ENCODE measurements at regions not wholly inside any gene's neighbourhood (a gene's known extent, or its start where the extent isn't known, plus 50 kb on each side); places are given as distances from the start of the nearest gene placed in this dataset.
"Not testable (repeated sequence)": the region's sequence is repeated elsewhere in the genome, so short reads cannot be mapped to it uniquely, and the experiment has no call there.

DNA sequence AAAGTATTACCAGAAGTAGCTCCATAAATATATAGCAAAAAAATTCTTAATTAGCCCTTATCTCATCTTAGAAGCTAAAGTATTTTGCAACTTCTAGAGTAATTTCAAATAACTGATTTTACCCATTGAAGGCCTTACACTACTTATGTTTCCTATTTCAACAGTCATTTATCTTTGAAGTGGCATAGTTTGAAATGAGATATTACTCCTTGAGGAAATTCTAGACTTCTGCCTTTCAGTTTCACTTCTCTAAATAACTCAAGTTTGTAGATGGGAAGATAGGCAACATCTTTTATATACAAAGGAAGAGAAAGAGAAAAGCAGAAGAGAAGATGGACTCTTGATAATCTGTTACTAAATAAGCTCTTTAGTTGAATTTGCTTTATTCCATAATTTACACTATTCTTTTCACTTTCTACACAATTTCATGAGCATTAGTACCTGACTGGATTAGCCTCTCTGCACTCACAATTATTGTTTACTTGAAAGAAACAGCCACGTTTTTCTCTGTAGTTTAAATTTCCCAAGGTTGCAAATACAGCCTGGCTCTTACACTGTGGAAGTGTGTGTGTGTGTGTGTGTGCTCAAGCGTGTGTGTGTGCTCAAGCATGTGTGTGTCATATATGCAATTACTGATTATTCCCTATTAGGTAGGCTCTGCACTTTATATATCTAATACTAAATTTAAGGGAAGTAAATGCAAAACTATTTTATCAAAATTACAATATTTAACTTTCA is 60.6 kb upstream of the EMB start:
- DNase-seq (ENCODE audit: low spot score): peak; percentile 19

DNA sequence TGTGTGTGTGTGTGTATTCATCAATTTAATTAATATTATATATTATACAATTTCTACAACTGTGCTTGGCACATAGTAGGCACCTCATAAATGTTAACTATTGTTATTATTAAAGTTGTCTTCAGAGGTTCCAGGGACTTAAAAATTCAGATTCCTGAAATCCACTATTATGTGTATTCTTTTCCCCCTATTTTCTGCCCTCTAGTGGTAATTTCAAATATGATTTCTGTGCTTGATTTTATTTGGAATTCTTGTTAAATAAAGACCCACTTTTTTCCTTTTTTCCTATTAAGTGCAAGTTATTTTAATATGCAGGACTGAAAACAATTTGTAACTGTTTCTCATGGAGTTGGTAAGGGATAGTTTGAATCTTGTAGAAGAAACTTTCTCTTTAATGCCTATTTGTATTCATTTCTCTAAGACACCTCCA is 72.0 kb upstream of the EMB start:
- DNase-seq (ENCODE audit: low spot score): not testable (repeated sequence)

DNA sequence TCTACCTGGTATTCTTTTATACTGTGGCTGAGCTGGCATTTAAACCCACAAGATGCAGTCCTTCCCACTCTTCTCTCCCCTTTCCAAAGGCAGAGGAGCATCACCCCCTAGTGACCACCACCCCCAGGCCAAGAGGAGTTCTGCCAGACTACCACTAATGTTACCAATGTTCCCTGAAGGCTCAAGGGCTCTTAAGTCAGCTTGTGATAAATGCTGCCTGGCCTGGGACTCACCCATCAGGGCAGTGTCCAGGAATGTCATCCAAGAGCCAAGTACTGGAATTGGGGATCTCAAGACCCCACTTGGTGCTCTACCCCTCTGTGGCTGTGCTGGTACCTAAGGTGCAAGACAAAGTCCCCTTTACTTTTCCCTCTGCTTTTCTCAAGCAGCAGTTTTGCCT is 80.0 kb upstream of the EMB start:
- DNase-seq (ENCODE audit: low spot score): not testable (repeated sequence)

DNA sequence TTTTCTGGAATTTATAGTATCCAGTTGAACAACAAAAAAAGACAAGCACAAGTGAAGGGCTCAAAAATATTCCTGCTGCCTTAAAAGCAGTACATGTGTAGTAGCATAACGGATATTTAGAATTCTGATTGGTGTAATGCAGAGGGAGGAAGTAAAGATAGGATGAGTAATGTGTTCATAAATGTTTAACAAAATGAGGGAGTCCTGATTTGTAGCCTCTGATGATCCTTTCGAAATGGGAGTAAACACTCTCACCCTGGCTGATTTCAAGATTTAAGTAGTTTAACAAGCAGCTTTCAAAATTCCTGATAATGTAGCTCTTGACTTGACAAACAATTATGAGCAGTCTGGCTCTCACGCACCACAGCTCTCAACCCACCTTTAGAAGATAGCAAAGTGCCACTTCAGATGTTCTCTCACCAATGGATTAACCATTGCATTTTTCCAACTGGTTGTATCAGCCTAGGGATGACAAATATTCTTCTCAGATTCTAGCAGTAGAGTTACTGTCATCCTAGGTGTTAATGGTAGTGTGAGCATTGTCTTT is 86.5 kb upstream of the EMB start:
- not testable (repeated sequence) for DNase-seq (ENCODE audit: low spot score)

DNA sequence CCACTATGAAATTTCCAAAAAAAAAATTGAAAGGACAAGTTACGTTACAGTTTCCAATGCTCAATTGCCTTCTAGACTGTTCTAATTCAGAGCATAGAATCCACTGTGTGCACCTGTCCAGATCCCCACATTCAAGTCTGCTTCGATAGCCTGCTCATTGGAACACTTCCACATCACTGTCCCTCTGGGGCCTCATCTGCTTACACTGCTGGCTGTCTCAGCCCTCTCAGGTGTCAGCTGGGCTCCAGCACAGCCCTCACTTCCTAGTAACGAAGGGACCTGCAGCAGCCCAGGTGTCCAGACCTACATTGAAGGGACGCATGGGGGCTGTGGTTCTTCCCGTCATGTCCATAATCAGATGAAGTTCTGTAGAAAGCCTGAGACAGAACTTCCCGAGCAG is 94.3 kb upstream of the EMB start:
- no peak for DNase-seq (ENCODE audit: low spot score)

DNA sequence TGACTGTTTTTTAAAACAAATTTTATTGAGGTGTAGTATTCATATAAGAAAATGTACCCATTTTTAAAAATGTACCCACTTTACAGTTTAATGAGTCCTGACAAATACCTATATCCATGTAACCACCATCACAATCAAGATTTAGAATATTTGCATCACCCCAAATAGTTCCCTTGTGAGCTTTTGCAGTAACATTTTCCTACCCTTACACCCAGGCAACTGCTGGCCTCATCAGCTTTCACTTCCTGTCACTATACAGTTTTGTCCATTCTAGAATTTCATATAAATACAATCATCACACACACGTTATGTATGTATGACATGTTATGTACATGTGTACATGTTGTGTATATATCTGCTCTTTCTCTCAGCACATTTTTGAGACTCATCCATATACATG is 96.4 kb upstream of the EMB start:
- DNase-seq (ENCODE audit: low spot score): not testable (repeated sequence)

DNA sequence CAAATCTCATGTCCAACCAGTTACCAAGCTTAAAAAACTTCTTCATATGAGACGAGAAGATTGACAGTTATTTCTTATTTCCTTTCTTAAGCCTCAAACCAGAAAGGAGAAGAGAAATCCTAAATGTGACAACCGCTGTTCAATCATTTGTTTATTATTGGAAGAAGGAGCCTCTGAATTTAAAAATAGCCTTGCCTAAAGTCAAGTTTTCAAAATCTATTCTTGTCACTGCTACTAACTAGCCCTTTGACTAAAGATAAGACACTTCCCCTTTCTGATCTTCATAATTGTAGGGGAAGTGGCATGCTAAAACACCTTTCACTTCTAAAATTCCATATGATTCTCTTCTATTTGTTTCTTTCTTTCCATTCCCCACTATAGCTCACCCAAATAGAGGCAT is 106.2 kb upstream of the EMB start:
- DNase-seq (ENCODE audit: low spot score): no peak

DNA sequence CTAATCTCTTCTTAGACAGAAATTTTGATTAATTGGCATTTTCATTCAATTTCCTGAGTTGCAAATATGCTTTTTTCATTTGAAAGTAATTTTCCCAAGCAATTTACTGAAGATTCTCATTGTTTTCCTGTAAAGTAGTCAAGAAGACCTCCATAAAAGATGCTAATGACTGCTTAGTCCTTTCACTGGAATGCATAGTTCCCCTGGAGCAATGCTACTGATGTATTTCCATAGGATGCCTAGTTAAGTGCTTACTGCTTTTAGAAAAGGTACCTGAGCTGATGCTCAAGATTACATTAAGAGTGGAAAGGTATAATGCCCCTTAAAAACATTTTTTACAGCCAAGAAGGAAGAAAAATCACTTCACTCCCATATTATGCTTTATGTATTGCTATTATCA is 109.2 kb upstream of the EMB start:
- no peak for DNase-seq (ENCODE audit: low spot score)

DNA sequence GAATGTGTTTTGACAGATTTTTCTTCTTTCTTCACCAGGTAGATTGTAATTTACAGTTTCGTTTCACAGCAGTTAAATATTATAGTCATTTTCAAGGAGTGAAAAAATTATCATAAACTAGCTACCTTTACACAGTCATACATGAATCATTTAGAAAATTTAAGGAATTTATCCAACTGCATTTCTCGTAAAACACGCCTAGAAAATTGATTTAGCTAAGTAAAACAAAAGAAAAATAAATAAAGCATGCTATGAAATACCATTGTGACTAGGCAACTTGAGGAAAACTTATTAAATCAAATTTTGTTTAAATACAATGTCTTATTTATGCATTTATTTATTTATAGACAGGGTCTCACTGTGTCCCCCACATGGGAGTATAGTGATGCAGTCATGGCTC is 109.9 kb upstream of the EMB start:
- DNase-seq (ENCODE audit: low spot score): no peak

DNA sequence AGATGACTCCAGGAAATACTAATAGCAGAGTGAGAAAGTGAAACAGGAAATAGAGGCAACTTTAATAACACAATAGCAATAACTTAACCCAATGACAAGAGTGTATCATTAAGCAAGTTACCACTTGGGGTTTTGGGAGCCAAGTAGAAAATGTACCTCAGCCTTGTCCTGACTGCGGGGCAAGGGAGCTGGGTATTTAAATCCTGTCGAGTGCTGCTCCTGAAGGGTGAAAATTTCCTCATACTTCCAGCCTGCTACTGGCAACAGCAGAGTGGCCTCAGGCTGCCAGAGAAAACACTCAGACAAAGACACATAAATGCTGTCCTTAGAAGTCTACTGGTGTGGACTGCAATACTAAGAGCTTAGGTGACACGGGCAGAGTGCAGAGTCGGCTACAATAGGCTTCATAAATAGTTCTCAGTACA is 112.5 kb upstream of the EMB start:
- no peak for DNase-seq (ENCODE audit: low spot score)

DNA sequence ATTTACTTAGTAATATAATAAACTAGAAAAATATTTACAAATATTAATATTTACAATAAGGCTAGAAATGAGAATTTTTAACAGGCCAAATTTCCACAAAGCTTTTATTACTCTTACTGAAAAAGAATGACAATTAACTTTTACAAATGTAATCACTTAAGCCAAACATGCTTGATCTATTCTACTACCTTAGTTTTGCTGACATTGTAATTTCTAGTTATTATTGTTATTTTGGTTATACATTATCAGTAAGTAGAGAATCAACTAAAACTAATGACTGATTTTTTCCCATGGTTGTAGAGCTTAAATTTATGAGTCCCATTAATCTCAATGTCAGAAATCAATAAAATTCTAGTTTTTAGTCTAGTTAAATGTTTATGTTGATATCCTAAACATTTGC is 107.8 kb upstream of the PARP8 start:
- DNase-seq (ENCODE audit: low spot score): not testable (repeated sequence)

DNA sequence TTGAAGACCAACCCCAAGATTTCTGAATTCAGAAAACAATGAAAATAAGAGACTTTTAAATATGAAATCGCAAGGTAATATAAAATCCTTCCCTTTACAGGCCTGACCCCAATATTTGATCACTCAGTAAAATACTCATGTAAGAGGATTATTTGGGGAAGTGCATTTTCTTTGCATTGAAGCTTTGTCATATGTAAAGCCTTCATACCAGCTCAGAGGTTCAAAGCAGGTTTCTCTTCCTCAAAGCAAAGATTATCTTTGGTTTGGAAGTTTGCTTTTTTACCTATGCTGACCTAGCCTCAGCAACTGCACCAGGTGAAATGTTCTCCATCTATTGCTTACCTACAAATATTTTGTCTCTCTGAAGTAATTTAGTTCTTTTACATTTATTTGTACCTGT is 106.5 kb upstream of the PARP8 start:
- no peak for DNase-seq (ENCODE audit: low spot score)

DNA sequence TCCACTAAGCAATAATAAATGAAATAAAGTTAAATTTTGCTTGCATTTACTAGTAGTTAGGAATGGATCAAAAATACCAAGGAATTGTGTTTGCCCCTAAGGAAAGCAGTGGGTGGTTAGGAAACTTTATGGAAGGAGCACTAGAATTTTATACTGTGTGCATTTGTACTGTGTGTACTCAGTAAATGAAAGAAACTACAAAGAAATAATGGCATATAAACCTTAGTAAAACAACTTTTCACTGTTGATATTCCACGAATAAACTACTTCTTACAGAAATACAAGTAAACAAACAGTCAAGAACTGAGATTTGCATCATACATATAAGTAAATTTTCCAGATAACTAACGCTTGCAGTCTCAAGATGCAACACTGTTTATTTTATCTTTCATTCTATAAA is 103.7 kb upstream of the PARP8 start:
- DNase-seq (ENCODE audit: low spot score): no peak

DNA sequence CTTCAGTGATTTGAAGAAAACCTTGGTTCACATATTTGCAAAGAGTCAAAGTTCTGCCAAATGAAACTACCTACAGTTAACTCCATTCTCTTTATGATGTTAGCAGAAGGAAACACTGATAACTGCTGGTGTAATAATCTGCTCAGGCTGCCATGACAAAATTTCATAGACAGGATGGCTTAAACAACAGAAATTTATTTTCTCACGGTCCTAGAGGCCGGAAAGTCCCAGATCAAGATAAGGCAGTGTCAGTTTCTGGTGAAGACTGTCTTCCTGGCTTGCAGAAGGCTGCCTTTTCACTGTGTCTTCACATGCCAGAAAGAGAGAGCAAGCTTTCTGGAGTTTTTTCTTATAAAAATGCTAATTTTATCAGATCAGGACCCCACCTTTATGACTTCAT is 102.4 kb upstream of the PARP8 start:
- no peak for DNase-seq (ENCODE audit: low spot score)

DNA sequence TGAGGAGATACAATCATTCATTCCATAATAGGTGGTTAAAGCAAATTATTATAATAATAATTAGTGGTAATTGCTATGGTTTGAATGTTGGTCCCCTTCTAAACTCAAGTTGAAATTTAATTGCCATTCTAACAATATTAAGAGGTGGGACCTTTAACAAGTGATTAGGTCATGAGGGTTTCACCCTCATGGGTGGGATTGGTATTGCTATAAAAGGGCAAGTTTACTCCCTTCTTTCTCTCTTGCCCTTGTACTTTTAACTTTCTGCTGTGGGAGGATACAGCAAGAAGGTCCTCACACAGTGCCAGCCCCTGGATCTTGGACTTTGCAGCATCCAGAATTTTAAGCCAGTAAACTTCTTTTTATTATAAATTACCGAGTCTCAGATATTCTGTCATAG is 101.9 kb upstream of the PARP8 start:
- DNase-seq (ENCODE audit: low spot score): no peak

DNA sequence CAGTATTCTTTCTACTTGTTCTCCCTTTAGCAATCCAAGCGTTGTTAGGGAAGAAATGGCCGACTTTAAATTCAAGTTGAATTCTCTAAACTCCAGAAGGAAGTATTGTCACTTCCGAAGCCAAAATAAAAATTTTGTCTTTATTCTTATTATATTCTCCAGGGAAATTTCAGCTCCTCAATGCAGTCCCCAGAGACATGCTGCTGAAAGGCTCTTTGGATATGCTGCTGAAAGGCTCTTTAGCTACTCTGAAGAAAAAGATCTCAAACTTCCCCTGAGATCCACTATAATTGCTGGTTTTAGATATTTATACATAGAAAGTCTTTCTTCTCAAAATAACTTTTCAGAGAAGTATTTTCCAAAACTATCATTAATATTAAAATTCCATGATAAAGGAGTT is 92.3 kb upstream of the PARP8 start:
- no peak for DNase-seq (ENCODE audit: low spot score)

DNA sequence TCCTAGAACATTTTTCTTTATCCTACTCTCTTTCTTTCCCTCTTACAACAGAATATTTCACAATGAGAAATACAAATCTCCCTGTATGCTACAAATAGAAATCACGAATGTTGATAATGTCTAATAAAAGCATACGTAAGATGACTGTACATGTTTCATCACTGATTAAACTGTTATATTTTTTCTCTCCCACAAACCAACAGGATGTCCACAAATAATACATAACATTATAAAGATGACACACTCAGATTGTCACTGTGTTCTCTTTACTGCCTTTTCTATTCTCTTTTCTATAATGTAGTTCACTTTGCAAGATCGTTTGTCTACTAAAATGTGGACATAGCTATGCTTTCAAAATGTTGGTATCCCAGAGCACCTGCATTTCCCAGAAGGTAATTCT is 90.7 kb upstream of the PARP8 start:
- no peak for DNase-seq (ENCODE audit: low spot score)

DNA sequence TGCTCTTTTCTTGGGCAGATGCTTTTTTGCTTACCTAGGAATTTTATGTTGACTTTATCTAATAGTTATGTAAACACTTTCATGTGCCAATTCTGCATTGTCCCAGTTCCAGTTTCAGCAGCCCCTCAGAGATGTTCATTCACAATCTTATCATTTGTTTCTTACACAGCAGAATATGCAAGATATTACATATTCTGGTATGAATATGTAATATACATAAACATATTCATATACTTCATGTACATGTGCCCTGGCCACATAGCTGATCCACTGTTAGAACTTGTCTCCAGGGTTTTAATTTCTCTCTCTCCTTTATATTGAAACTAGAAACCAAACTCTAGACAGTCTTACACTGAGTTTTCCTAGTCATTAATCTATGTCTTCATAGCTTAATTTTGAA is 90.2 kb upstream of the PARP8 start:
- no peak for DNase-seq (ENCODE audit: low spot score)

DNA sequence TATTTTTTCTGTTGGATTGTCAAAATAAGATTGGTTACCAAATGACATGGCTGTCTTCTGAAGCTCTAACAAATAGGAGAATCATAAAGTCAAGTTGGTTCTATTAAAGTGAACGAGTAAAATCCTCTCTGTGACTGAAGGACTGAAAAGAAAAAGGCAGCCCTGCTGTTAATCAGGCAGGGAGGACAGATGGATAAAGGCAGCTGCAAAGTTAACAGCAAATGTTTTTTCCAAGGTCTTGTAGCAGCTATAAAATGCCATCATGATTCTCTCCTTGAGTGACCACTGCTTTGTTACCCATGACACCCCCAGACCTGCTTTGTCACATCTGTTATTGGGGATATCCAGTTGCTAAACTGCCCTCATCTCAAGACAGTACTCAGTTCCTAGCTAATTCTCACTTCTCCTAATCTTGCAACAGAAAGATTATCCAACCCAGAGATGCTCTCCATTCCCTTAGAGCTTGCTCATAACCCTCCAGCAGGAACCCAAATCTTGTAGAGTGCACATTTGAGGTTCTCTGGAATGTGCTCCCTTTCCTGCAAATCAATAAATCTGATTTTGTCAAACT is 89.7 kb upstream of the PARP8 start:
- DNase-seq (ENCODE audit: low spot score): no peak

DNA sequence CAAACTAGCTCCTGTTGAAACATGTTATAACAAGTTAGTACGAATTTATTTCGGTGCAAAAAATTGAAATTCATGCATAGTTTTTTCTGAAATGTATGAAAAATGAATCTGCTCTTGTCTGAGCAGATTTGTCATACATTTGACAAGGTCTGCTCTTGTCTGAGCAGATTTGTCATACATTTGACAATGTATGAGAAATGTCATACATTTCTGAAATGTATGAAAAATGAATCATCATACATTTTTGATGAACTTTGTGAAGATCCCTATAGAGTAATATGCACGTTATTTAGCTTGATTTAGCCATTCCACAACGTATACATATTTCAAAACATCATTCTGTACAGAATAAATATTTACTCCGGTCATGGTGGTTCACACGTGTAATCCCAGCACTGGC is 85.9 kb upstream of the PARP8 start:
- no peak for DNase-seq (ENCODE audit: low spot score)

DNA sequence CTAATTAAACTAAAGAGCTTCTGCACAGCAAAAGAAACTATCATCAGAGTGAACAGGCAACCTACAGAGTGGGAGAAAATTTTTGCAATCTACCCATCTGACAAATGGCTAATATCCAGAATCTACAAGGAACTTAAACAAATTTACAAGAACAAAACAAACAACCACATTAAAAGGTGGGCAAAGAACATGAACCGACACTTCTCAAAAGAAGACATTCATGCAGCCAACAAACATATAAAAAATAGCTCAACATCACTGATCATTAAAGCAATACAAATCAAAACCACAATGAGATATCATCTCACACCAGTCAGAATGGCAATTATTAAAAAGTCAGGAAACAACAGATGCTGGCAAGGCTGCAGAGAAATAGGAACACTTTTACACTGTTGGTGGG is 84.6 kb upstream of the PARP8 start:
- DNase-seq (ENCODE audit: low spot score): not testable (repeated sequence)

DNA sequence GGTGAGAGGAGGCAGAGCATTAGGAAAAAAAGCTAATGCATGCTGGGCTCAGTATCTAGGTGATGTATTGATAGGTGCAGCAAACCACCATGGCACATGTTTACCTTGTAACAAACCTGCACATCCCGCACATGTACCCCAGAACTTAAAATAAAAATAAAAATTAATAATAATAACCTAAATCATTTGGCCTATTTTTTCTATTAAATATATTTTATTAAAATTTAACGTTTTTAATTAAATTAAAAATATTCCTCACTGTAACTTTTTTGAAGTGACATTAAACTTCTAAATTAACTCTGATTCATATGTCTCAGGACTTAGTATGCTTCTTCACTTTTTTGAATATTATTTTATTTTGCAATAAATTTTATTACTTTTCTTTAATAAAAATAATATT is 83.7 kb upstream of the PARP8 start:
- DNase-seq (ENCODE audit: low spot score): no peak

DNA sequence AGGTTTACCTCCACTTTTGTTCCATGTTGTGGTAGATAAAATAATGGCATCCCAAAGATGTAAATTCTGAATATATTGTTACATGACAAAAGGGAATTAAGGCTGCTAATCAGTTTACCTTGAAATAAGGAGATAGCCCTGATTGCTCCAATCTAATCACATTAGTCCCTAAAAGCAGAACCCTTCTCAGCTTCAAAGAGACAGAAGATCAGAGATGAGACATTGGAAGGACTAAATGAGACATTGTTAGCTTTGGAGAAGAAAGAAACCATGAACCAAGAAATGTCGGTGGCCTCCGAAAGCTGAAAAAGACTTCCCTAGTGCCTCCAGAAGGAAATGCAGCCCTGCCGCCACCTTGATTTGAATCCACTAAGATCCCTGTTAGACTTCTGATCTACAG is 82.8 kb upstream of the PARP8 start:
- DNase-seq (ENCODE audit: low spot score): no peak

DNA sequence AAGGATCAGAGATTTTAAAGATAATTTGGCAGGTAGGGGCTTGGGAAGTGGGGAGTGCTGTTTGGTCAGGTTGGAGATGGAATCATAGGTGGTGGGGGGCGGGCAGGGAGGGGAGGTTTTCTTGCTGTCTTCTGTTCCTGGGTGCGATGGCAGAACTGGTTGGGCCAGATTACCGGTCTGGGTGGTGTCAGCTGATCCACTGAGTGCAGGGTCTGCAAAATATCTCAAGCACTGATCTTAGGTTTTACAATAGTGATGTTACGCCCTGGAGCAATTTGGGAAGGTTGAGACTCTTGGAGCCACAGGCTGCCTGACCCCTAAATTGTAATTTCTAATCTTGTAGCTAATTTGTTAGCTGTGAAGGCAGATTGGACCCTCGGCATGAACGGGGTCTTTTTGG is 78.0 kb upstream of the PARP8 start:
- peak; percentile 45 for DNase-seq (ENCODE audit: low spot score)
